ENCODE measurements at regions not wholly inside any gene's neighbourhood (a gene's known extent, or its start where the extent isn't known, plus 50 kb on each side); places are given as distances from the start of the nearest gene placed in this dataset.
A peak's percentile ranks its signal among the peaks of the same experiment; 100 is the strongest.

- peak; percentile 77 to 85 for TF ChIP-seq CTCF (IDR thresholded peaks at IDR 0.05; ENCODE audit: extremely low read depth in 1 of 2, insufficient read depth in 1 of 2, low read depth in 1 of 2, low read length in 2 of 2)
- no peak for TF ChIP-seq MYC (IDR thresholded peaks at IDR 0.05; ENCODE audit: low read depth, low read length)
- no peak for TF ChIP-seq EZH2 (IDR thresholded peaks at IDR 0.05; ENCODE audit: borderline replicate concordance, low read depth, low read length, severe bottlenecking)
Measured at GRCh38 chr4:111283066-111283677, 660.3 kb upstream of the PITX2 start.

All from endothelial cell of umbilical vein (primary cell).